CD4-positive, alpha-beta T cell treated with Interleukin-12 subunit alpha and Interleukin-12 subunit beta, for 1 hour (primary cell): ENCODE measurements at regions not wholly inside any gene's neighbourhood (a gene's known extent, or its start where the extent isn't known, plus 50 kb on each side); places are given as distances from the start of the nearest gene placed in this dataset.
"Not testable (repeated sequence)": the region's sequence is repeated elsewhere in the genome, so short reads cannot be mapped to it uniquely, and the experiment has no call there.

Experiments
- DNase-seq: peaks from one replicate; pipeline ENCODE4 v3.0.0-alpha.2; 2020

DNA sequence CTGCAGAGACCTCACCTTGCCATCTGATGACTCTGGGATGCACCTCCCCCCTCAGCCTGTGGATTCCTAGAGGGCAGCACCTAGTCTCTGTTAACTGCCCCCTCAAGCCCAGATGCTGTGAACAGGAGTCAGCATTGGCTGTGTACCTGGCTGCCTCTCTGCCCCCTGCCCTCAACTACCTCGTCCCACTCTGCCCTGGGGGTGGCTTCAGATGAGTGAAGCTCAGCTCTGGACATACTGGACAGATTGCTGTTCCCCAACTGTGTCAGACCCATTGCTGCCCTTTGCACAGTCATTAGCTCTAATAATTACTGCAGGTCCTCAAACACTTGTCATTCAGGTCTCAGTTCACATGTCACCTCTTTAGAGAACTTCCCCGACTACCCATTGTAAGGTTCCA lies 182.1 kb upstream of the TSHZ3 start:
- DNase-seq = no peak

GRCh38 chr19:31532034-31532433 lies 182.8 kb upstream of the TSHZ3 start:
- DNase-seq = no peak

GRCh38 chr19:31533114-31533513 lies 183.9 kb upstream of the TSHZ3 start:
- no peak for DNase-seq

DNA sequence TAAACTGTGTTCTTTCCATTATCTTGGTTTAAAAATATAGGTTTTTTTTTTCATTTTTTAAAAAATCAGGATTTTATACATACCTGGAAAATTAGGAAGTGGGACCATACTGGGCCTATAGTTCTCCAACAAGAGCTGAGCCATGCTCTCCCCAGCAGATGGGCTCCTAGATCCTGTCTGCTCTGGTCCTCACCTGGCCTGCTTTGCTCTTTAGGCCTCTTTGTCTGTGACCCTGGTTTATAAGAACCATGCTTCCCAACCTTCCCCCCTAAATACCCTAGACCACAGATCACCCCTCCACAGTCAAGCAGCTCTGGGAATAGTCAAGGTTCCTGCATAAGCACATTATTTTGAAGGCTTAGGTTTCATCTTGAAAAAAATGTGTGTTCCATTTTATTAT lies 185.0 kb upstream of the TSHZ3 start:
- DNase-seq = no peak

DNA sequence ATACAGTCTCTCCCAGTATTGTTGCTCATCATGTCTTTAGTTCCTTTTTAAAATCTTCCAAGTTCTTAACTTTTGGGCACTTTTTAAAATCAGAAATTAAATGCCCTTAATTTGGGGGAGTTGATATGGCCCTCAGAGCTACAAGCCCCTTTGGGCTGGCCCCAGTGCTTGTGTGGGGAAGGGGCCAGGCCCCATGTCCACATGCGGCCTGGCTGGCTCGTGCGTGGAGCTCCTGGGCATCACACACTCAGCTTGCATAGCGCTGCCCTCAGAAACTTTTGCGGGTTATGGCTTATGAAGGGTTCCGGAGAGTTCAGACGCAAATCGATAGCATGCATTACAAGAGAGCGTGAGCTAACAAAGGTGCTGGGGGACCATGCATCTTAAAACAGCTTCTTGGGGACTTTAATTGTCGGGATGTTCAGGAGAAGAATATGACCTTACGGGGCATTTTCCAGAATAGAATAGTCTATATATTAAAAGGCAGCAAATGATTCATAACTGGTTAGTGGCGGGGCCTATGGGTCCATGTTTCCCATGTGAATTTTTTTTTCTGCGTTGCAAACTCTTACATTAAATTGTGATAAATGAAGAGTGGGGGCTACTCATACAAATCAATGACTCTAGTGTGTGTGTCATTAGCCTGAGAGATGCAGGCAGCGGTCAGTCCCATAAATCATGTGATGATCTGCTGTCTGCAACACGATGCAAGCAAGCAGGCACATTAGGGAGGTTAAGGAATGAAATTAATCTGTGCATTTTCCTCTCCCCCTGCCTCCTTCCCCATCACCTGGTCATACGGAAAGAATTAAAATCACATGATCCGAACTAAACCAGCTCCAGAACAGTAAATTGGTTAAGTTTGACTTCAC lies 185.8 kb upstream of the TSHZ3 start:
- DNase-seq = no peak

DNA sequence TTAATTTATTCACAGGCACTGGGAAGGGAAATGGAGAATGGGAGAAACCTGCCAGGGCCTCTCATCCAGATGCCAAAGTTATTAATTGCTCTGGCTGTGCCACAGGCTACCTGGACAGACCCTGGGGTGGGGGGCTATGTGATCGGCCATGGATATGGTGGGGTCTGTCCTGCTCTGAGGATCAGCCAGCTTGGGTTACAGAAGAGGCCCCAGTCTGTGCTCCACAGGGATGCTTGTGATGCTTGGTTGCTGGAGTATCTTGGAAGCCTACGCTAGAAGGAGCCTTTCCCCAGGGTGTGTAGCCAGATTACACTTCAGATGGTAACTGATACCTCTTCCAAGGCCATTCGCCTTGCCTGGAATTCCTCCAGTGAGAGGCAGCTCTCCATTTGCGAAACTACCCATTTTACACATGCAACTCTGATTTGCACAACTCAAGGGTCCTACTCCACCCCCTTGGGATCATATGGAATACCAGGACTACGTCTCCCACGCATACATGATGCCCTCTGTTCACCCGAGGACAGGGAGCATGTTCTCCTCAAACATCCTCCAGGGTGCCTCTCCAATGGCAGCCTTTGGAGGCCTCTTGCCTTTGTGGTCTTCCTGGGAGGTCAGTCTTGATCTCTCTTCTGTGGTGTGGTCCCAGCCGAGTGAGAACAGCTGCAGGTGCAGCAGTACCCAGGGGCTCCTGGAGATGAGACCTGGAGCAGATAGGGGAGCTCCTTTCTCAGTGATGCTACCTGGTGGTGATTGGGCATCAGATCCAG lies 186.6 kb upstream of the TSHZ3 start:
- no peak for DNase-seq

GRCh38 chr19:31537136-31537535 lies 187.9 kb upstream of the TSHZ3 start:
- DNase-seq = no peak

DNA sequence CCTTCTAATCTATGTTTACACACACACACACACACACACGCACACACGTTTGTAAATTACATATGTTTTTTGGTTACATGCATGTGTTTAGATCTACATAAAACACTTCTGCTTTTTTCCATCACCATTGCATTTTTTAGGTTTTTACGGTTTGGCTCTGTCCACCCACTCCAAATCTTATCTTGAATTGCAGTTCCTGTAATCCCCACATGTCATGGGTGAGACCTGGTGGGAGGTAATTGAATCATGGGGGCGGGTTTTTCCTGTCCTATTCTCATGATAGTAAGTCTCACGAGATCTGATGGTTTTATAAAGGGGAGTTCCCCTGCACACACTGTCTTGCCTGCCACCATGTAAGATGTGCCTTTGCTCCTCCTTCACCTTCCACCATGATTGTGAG lies 188.7 kb upstream of the TSHZ3 start:
- not testable (repeated sequence) for DNase-seq

DNA sequence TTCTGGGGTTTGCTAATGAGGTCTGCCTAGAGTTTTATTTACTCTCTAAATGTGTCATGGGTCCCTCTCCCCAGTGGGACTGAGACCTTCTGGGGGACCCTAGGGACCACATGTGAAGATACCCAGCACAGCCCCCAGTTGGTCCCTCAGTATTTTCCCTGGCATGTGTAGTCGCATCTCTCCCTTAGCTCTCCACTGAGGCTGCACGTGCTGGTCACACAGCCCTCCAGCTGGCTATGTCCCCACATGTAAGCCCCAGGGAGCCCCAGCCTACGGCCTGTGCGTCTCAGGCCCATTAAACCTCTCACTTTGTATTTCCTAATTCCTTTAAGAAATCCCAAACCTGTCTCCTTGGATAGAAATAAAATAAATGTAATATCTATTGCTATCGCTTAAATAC lies 189.6 kb upstream of the TSHZ3 start:
- DNase-seq = no peak

- no peak for DNase-seq
These were observed 190.2 kb upstream of the TSHZ3 start for GRCh38 chr19:31539386-31539785.

DNA sequence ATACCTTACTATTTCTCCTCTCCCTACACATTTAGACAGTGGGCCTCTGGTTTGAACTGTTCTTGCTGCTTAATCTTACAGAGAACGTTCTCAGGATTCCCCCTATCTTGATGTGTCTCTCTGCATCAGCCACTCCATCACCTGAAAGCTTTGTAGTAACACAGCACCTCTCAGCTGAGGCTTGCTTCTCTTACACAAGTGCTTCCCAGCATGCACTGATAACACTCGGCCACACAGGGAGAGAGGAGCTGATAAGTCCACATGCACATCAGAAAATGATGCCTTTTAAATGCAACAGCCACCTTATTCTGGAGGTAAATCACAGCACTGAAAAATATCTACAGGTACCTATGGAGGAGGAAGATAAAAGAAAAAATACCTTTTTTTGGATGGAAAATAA lies 192.2 kb upstream of the TSHZ3 start:
- DNase-seq = no peak

DNA sequence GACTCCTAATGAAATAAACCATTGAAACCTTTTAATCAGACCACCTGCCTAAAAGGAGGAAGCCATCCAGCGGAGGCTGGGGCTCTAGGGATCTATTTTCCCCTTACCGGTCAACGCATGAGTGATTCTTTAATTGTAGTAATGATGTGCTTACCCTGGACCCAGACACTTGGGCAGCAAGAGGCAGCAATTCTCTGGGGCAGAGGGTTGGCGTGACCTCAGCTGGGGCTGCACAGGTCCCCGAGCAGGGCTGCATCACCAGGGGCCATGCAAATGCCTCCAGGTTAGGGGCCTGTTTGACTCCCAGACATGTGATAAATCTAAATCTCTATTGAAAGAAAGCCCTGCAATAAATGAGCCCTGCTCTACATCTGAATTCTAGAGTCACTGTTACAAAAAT lies 194.2 kb upstream of the TSHZ3 start:
- DNase-seq = no peak

- DNase-seq = no peak
These were observed 196.5 kb upstream of the TSHZ3 start for GRCh38 chr19:31545777-31546176.

- no peak for DNase-seq
These were observed 197.1 kb upstream of the TSHZ3 start for GRCh38 chr19:31546205-31546960.

DNA sequence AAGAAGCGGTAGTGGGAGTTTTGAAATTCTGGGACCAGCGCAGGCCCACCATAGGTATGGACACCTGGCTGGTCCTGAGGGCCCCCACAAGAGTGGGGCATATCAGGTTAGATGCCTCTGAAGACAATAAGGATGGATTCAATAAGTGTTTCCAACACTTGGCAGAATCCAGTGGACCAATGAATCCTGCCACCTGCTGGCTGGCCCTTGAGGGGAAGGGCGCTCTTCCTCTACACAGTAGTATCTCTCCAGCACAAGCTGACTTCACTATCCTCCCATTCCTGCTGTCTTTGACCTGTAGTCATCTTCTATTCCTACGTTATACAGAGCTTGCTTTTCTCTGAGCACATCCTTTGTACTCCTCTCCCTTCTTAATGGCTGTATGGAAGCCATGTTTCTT lies 199.7 kb upstream of the TSHZ3 start:
- DNase-seq = no peak

GRCh38 chr19:31553112-31553845 lies 204.0 kb upstream of the TSHZ3 start:
- DNase-seq = no peak

GRCh38 chr19:31553846-31554215 lies 204.6 kb upstream of the TSHZ3 start:
- DNase-seq = no peak

DNA sequence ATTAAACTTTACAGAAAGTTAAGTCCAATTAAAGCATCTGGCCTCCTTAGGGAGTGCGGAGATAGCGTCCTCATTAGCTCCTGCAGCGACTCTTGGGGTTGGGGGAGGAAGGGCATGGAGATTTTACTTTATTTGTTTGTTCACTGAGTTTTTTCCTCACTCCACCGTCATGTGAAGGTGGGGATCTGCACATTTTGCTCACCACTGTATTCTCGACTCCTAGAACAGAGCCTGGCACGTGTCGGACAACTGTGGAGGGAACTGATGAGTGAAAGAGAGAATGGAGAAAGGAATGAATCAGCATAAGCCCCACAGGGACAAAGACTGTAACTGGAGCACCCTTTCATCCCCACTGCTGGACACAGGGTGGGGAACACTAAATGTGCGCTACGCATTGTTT lies 205.1 kb upstream of the TSHZ3 start:
- no peak for DNase-seq

GRCh38 chr19:31555634-31556215 lies 206.5 kb upstream of the TSHZ3 start:
- no peak for DNase-seq

DNA sequence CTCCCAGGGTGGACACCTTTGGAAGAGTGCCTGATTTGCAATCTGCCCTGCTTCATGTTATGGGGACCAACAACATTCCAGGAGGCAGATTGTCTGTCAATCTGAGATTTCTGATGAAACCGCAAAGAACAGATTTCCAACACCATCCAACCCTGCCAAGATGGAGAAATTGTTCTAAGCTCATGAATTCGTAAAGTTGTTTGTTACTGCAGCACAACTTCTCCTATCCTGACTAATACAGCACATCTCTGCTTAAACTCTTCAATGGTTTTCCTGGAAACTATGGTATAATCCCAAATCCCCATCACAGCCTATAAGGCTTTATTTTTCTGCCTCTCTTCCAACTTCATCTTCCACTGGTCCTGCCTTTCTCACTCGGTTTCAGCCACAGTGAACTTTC lies 210.3 kb upstream of the TSHZ3 start:
- no peak for DNase-seq

DNA sequence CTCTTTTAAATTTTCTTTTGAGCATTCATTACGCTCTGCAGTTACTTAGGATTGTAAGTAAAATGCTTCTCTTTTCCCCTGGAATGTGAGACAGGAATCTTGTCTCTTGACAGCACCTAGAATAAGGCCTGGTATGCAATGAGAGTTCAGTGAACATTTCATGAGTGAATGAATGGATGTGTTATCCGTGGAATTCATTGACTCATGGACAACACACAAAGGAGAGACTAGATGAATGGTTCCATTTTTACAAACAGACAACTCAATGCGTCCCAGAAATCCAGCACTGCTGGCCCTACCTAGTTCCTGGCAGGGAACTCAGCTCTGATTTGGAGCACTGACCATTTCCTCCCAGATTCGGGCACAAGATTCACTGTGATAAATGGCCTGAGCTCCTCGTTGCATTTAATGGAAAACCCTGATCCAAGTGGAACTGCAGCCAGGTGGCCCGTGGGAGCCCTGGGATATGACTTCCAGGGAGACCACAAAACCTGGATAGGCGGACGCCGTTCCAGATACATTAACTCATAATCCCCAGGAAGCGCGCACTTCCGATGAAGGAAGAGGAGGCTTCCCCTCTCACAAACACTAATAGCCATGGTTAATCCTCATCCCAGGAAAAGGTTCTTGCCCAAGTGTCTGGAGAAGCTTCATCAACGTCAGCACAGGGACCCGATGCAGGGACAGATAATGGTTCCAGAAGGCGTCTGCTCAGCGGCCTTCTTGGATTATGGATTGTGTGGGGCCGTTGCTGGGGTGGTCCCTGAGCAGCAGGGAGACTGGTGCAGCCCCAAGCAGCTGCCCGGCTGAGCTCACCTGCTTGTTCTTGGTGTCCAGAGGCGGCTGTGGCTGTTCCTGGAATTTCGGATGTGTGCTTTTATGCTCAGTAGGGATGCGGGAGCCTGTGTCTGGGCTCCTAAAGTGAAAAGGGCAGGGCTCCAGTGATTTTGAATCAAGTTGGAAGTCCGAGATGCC lies 211.1 kb upstream of the TSHZ3 start:
- DNase-seq = no peak
